Liver (tissue), 8 donors: ENCODE measurements at regions not wholly inside any gene's neighbourhood (a gene's known extent, or its start where the extent isn't known, plus 50 kb on each side); places are given as distances from the start of the nearest gene placed in this dataset.
A peak's percentile ranks its signal among the peaks of the same experiment; 100 is the strongest.

Experiments used
- DNase-seq: peaks from one replicate; pipeline ENCODE4 v3.0.0-alpha.2; 2017; ENCODE audit warnings: low spot score
- H3K27ac ChIP-seq, 2 donors: one replicate each; pipeline ENCODE4 v1.7.0; 2013; ENCODE audit warnings: inconsistent platforms in 2 of 2, low read length in 2 of 2, control low read depth in 1 of 2, low read depth in 1 of 2, mild to moderate bottlenecking in 1 of 2
- H3K27me3 ChIP-seq, 4 donors: one replicate each; pipeline versions ENCODE4 v1.6.1 to v1.7.0; 2013; ENCODE audit warnings: low read length in 3 of 4, inconsistent platforms in 1 of 4, mild to moderate bottlenecking in 1 of 4, moderate library complexity in 1 of 4; ENCODE audit not compliant: control insufficient read depth in 4 of 4, insufficient read depth in 4 of 4
- H3K36me3 ChIP-seq, 4 donors: one replicate each; pipeline versions ENCODE4 v1.6.1 to v1.7.0; 2013; ENCODE audit warnings: low read length in 3 of 4, mild to moderate bottlenecking in 3 of 4, low read depth in 1 of 4, moderate library complexity in 1 of 4; ENCODE audit not compliant: control insufficient read depth in 4 of 4, insufficient read depth in 3 of 4
- H3K4me1 ChIP-seq, 4 donors: one replicate each; pipeline versions ENCODE4 v1.6.1 to v1.7.0; 2013; ENCODE audit warnings: low read length in 3 of 4, mild to moderate bottlenecking in 3 of 4, moderate library complexity in 1 of 4; ENCODE audit not compliant: control insufficient read depth in 4 of 4, insufficient read depth in 4 of 4
- H3K4me3 ChIP-seq, 3 donors: one replicate each; pipeline versions ENCODE4 v1.6.1 to v1.7.0; 2013; ENCODE audit warnings: low read length in 3 of 3, control low read depth in 1 of 3, low read depth in 1 of 3, mild to moderate bottlenecking in 1 of 3
- H3K9ac ChIP-seq, 2 donors: one replicate each; pipeline ENCODE4 v1.7.0; 2013; ENCODE audit warnings: low read length in 2 of 2, mild to moderate bottlenecking in 2 of 2, moderate library complexity in 2 of 2, control low read depth in 1 of 2, low read depth in 1 of 2
- H3K9me3 ChIP-seq, 4 donors: one replicate each; pipeline versions ENCODE4 v1.6.1 to v1.7.0; 2013; ENCODE audit warnings: low read length in 3 of 4; ENCODE audit not compliant: control insufficient read depth in 4 of 4
- FOXA1 ChIP-seq: IDR thresholded peaks from 2 replicates; pipeline ENCODE4 v1.6.1; 2016; ENCODE audit warnings: antibody characterized with exemption
- FOXA2 ChIP-seq: IDR thresholded peaks from 2 replicates; pipeline ENCODE4 v1.6.1; 2016; ENCODE audit warnings: antibody characterized with exemption
- GABPA ChIP-seq, 2 donors: IDR thresholded peaks in 1 of 2; conservative IDR thresholded peaks in 1 of 2; 2 replicates each; pipeline ENCODE4 v1.6.1; 2016; ENCODE audit warnings: antibody characterized with exemption in 2 of 2, mild to moderate bottlenecking in 1 of 2, moderate library complexity in 1 of 2
- RXRA ChIP-seq, 2 donors: IDR thresholded peaks; 2 replicates each; pipeline ENCODE4 v1.6.1; 2017 to 2018; ENCODE audit warnings: antibody characterized with exemption in 2 of 2, mild to moderate bottlenecking in 1 of 2
- SP1 ChIP-seq: IDR thresholded peaks from 2 replicates; pipeline ENCODE4 v1.6.1; 2018; ENCODE audit warnings: antibody characterized with exemption, mild to moderate bottlenecking
- TAF1 ChIP-seq: conservative IDR thresholded peaks from 2 replicates; pipeline ENCODE4 v1.6.1; 2016; ENCODE audit warnings: antibody characterized with exemption, mild to moderate bottlenecking
- WGBS: extraction: QIAGEN DNeasy Blood & Tissue Kit; methylation state at CpG from one replicate; pipeline ENCODE4 v1.1.7; 2013; 5-methylcytosine and 5-hydroxymethylcytosine counted together
- TF ChIP-seq, protein P1 (sequence below): fragments of 150-350 bp; IDR thresholded peaks from 2 replicates; pipeline ENCODE4 v1.5.1; 2017; ENCODE audit warnings: improper control_type of control experiment, low read depth, low read length; ENCODE audit not compliant: missing input control
- TF ChIP-seq, protein P2 (sequence below): IDR thresholded peaks from 2 replicates; pipeline ENCODE4 v1.6.1; 2016; ENCODE audit warnings: antibody characterized with exemption
- TF ChIP-seq, protein P3 (sequence below): IDR thresholded peaks from 2 replicates; pipeline ENCODE4 v1.6.1; 2016; ENCODE audit warnings: antibody characterized with exemption
- TF ChIP-seq, protein P4 (sequence below): IDR thresholded peaks from 2 replicates; pipeline ENCODE4 v1.6.1; 2016; ENCODE audit warnings: antibody characterized with exemption
- donor health status: healthy.
- donor health status: healthy.
- donor health status: healthy.
- donor health status: healthy.
- donor health status: healthy.

DNA sequence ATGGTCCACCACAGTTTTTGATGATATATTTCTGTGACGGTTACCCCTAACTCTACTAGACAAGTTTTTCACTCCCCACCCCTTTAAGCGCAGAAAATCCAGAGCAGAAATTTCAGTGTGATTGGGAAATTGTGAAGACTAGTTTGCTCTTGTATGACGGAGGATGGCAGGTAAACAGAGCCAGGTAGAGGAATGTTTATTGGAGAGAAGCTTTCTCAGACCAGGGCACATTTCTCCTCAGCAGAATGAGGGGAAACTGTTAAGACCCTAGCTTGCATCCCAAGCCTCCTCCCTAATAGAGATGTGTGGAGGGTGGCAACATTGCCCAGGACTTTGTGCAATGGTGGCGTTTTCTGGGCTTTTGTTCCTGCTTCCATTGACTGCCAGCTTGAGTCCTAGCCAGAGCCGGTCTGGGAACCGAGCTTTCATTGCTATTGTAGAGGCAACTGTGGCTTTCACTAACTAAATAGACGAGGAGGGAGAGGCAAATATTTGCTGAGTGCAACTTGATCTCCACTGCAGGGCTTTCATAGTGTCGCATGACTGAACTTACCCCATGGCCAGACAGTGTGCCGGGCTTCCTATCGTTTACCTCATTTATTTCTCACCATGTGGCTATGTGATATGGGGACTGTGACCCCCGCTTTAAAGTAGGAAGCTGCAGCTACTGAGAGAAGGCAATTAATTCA, 159.6 kb upstream of the MPHOSPH6 start (continued):
- TF ChIP-seq, protein P1, sequence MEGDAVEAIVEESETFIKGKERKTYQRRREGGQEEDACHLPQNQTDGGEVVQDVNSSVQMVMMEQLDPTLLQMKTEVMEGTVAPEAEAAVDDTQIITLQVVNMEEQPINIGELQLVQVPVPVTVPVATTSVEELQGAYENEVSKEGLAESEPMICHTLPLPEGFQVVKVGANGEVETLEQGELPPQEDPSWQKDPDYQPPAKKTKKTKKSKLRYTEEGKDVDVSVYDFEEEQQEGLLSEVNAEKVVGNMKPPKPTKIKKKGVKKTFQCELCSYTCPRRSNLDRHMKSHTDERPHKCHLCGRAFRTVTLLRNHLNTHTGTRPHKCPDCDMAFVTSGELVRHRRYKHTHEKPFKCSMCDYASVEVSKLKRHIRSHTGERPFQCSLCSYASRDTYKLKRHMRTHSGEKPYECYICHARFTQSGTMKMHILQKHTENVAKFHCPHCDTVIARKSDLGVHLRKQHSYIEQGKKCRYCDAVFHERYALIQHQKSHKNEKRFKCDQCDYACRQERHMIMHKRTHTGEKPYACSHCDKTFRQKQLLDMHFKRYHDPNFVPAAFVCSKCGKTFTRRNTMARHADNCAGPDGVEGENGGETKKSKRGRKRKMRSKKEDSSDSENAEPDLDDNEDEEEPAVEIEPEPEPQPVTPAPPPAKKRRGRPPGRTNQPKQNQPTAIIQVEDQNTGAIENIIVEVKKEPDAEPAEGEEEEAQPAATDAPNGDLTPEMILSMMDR = no peak
- TF ChIP-seq FOXA2 (peak; percentile 22), GABPA (IDR thresholded peaks at IDR 0.05 in 1 of 2, conservative IDR thresholded peaks at IDR 0.05 in 1 of 2) (no peak)
- TF ChIP-seq, protein P2, sequence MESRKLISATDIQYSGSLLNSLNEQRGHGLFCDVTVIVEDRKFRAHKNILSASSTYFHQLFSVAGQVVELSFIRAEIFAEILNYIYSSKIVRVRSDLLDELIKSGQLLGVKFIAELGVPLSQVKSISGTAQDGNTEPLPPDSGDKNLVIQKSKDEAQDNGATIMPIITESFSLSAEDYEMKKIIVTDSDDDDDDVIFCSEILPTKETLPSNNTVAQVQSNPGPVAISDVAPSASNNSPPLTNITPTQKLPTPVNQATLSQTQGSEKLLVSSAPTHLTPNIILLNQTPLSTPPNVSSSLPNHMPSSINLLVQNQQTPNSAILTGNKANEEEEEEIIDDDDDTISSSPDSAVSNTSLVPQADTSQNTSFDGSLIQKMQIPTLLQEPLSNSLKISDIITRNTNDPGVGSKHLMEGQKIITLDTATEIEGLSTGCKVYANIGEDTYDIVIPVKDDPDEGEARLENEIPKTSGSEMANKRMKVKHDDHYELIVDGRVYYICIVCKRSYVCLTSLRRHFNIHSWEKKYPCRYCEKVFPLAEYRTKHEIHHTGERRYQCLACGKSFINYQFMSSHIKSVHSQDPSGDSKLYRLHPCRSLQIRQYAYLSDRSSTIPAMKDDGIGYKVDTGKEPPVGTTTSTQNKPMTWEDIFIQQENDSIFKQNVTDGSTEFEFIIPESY = peak; percentile 45

DNA sequence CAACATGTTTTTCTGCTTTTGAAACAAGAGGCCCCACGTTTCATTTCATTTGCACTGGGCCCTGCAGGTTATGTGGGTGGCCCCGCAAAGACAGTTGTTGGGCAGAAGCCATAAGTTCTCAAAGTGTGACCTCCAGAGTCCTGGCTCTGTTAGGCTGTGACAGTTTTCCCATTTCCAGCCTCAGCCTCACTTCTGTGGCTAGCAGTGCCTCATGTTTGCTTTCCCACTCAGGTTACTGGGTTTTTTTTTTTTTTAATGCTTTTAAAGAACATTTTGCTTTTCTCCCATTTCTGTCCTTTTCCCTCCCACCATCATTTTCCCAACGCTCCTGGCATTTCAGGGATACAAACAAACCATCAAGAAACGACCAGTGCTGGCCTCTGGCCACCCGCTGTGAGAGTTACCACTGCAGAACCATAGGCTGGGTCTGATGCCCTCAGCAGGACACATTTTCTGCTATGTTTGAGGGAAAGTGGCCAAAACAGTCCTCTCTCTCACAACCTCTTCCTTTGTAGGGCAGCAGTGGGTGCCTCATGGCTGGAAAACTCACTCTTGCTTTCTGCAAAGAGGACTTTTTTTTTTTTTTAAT, 159.0 kb upstream of the MPHOSPH6 start:
- WGBS = 36% methylated on average over 5 of the region's 5 CpGs
- H3K9me3 ChIP-seq = peaks cover 0 to 8% (median 2%) of the 10 kb centered on the region in 4 donors
- H3K36me3 ChIP-seq = no peaks in the 10 kb centered on the region
- no peak overlapping the region for H3K9ac ChIP-seq
- DNase-seq = no peak
- TF ChIP-seq, protein P2 = no peak
- TF ChIP-seq, protein P3, sequence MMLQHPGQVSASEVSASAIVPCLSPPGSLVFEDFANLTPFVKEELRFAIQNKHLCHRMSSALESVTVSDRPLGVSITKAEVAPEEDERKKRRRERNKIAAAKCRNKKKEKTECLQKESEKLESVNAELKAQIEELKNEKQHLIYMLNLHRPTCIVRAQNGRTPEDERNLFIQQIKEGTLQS = no peak
- TF ChIP-seq RXRA (IDR thresholded peaks at IDR 0.05) = no peak
- TF ChIP-seq, protein P4, sequence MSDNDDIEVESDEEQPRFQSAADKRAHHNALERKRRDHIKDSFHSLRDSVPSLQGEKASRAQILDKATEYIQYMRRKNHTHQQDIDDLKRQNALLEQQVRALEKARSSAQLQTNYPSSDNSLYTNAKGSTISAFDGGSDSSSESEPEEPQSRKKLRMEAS = no peak
- TF ChIP-seq, protein P1 = no peak
- no peak for TF ChIP-seq SP1
- TF ChIP-seq FOXA1 = no peak
- TF ChIP-seq TAF1 = no peak
- H3K27ac ChIP-seq = no peak overlapping the region
- H3K27me3 ChIP-seq = no peaks in the 10 kb centered on the region
- H3K4me1 ChIP-seq = peaks cover 0 to 3% (median 0%) of the 10 kb centered on the region in 4 donors
- no peak overlapping the region for H3K4me3 ChIP-seq
